HG03558 (cell line): ENCODE measurements at regions not wholly inside any gene's neighbourhood (a gene's known extent, or its start where the extent isn't known, plus 50 kb on each side); places are given as distances from the start of the nearest gene placed in this dataset.

Experiments
- ATAC-seq: cut with Tn5 transposase; IDR thresholded peaks from one replicate; pipeline ENCODE4 v1.9.1; 2021; ENCODE audit warnings: moderate number of reproducible peaks; ENCODE audit not compliant: unreplicated experiment; ENCODE audit errors: extremely low read depth

DNA sequence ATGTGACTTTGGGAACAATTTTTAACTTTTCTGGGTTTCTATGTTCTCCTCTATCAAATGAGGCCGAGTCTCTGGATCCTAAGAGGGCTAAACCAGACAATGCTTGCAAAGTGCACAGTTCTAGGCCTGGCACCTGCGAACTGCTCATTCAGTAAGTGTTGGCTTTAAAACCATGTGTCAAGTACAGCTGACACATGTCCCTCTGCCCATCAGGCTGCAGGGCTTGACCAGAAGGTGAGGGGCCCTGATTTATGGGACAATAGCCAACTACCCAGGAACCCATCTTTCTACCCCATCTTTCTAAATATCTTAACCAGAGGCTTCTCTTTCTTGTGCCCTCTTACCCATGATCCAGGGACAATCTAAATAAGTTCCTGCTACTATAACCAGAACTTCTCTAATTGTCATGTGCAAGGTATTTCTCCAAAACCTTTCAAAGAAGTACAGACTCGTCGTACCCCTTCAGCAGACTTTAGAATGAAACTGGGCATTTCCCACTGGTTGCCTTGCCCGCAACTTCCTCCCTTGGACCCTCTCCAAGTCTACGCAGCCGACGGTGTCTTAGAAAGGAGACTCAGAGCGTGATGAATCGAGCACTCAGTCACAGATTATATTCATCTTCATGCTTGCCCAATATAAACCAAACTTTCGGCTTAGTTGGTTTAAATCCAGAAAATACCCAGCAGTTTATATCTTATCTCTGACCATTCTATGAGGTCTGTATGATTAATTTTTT lies 69.8 kb upstream of the STEAP1B start:
- no peak for ATAC-seq

- ATAC-seq: no peak
Measured at GRCh38 chr7:22566592-22566991, 66.6 kb upstream of the STEAP1B start.

- no peak for ATAC-seq
Measured at GRCh38 chr7:22566176-22566575, 66.2 kb upstream of the STEAP1B start.

DNA sequence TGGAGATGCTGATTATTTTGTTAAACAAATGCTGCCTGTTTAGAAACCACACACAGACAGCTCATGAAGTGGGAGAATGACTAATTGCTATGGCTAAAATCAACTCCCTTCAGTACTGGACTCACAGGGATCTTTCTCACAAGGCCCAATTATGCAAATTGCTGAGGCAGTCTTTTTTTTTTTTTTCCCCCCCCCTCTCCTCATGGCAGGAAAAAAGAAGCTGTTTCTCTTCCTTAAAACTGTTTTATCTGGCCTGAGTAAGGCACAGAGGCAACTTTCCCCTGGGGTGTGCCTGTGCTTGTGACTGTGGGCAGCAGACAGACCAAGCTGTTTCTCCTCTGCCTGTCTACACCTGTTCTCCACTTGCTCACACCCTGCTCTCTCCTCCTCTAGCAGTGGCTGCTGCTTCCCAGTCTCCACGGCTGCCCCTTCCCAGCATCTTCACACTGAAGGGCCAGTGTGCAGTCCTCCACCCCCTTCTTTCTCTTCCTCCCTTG lies 65.4 kb upstream of the STEAP1B start:
- ATAC-seq: no peak

DNA sequence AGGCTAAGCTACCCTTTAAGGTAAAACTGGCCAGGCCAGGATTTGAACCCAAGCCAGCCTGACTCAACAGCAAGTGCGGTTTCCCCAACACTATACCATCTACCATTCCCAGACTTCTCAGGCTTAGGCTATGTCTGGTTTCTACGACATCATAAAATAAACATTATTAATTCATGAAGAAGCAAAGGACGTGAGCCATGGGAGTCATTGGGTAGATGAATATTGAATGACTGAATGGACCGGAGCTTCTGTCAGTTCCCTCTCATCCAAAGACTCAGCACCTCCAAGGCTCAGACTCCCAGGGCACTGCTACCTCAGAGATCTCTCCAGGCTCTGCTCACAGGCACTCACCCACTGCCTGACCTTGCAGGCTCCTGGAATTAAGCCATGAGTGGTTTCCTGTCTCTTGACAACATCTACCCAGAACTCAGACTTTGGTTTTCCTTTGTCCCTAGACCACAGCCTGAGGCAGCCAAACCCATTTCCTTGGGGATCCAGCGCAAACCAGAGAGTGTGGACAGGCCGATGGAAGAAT lies 64.6 kb upstream of the STEAP1B start:
- ATAC-seq: no peak

GRCh38 chr7:22563621-22564241 lies 63.7 kb upstream of the STEAP1B start:
- ATAC-seq: no peak

- ATAC-seq: no peak
Measured at GRCh38 chr7:22563032-22563501, 63.1 kb upstream of the STEAP1B start.

GRCh38 chr7:22561895-22562593 lies 62.1 kb upstream of the STEAP1B start:
- ATAC-seq: no peak

- no peak for ATAC-seq
Measured at GRCh38 chr7:22561321-22561811, 61.4 kb upstream of the STEAP1B start.

DNA sequence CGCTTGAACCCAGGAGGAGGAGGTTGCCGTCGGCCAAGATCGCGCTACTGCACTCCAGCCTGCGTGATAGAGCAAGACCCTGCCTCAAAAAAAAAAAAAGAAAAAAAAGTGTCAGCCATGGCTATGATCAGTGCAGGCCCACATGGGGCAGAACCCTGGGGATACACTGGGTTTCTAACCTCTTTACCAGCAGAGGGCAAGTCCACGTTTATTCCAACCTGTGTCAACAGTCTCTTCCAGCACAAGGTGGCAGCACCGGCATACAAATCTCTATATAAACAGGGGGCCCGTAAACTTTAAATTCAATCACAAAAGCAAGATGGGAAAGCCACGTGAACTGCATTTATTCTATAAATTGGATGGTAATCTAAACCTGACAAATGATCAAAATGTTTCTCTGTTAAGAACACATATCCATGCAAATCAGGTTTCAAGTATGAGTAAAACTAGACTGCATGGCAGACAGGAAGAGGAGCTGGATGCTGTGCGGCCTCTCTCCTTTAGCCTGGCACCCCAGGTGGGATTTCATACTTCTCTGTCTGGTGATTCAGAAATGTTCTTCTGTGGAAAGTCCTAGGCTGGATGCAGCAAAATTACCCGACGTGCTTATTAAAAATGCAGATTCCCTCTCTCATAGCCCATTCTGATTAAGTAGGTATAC lies 60.0 kb upstream of the STEAP1B start:
- no peak for ATAC-seq

GRCh38 chr7:22557167-22557566 lies 57.2 kb upstream of the STEAP1B start:
- ATAC-seq: no peak

DNA sequence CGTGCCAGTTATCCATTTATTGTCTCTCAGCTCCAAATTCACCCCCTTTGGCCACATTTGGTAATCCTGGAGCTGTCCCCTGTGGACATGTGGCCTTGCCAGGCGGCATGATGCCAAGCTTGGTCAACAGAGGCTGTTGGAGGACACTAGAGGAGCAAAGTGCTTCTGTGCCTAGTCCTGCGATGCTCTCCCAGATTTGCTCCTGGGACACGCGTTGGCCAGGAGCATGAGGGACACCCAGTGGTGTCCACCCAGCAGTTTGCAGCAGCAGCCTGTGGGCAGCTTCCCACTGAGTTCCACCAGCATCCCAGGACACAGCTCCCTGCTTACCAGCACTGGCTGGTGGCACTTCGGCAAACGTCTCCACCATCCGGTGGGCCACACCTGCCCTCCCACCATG lies 55.5 kb upstream of the STEAP1B start:
- ATAC-seq: no peak

GRCh38 chr7:22554184-22554583 lies 54.2 kb upstream of the STEAP1B start:
- ATAC-seq: no peak

- ATAC-seq: no peak
Measured at GRCh38 chr7:22551768-22552513, 52.0 kb upstream of the STEAP1B start.

DNA sequence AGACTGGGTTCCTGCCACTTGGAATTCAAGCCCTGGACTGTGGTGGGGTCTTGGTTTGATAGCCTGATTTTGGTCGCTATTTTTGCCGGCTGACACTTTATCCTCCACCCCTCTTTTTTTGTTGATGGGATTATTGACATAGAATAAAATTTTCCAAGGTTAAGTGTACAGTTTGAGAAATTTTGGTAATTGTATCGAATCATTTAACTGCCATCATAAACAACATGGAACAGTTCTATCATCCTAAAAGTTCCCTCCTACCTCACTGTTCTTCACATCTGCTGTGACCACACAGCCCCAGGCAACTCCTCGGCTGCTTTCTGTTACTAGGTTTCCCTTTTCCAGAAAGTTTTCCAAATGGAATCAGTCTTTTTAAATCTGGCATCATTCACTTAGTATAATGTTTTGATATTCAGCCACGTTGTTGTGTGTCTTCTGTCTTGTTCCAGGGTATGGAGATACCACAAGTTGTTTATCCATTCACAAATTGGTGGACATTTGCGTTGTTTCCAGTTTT lies 50.6 kb upstream of the STEAP1B start:
- ATAC-seq: no peak

DNA sequence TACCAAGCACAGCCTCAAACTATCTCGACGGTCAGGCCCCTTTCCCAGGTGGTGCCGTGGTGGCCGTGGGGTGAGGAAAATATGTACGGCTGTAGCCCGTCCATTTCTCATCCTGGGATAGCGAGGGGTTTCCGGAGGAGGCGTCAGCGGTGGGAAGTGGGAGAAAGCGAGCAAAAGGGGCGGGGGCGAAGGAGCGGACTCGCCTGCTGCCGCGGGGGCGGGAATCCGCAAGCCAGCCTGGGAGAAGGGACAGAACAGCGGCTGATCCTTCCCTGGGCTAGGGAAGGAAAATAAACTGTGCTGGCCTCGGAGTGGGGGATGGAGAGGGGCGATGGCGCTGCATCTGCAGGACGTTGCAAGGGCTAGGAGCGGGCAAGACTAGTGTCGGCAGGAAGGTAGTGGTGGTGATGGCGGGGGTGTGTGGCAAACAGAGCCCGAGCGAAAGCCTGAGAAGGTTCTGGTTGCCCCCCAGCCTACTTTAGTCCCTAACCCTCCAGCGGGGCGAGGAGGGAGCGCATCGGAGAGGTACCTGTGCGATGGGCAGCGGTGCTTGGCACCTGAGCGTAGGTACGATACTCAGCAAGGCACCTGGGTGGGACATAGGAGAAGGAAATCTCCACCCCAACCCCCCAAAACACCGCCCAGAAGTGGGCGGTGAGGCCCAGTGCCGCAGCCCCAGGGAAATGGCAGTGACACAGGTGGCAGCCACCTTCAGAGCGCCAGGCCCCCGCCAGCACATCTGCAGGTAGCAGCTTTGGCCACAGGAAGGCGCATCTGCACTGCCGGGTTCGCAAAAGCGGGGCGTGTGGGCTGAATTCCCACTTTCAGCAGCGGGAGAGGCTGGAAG lies 49.9 kb upstream of the STEAP1B start:
- ATAC-seq: no peak
